HG03108 (cell line): ENCODE measurements at regions not wholly inside any gene's neighbourhood (a gene's known extent, or its start where the extent isn't known, plus 50 kb on each side); places are given as distances from the start of the nearest gene placed in this dataset.

Source experiments
- ATAC-seq: cut with Tn5 transposase; IDR thresholded peaks from one replicate; pipeline ENCODE4 v1.9.1; 2021; ENCODE audit warnings: moderate library complexity; ENCODE audit not compliant: unreplicated experiment

- no peak for ATAC-seq
Measured at GRCh38 chr12:85352016-85352415, 72.0 kb downstream of the ALX1 start.

- no peak for ATAC-seq
Measured at GRCh38 chr12:85356596-85357385, 76.8 kb downstream of the ALX1 start.

- no peak for ATAC-seq
Measured at GRCh38 chr12:85357609-85358008, 77.6 kb downstream of the ALX1 start.

- ATAC-seq = no peak
Measured at GRCh38 chr12:85358715-85359114, 78.7 kb downstream of the ALX1 start.

- ATAC-seq = no peak
Measured at GRCh38 chr12:85363382-85364190, 83.6 kb downstream of the ALX1 start.

GRCh38 chr12:85367936-85368335, 87.9 kb downstream of the ALX1 start:
- no peak for ATAC-seq

- no peak for ATAC-seq
Measured at GRCh38 chr12:85369365-85370154, 89.5 kb downstream of the ALX1 start.

GRCh38 chr12:85373045-85373444, 93.0 kb downstream of the ALX1 start:
- ATAC-seq = no peak

- no peak for ATAC-seq
Measured at GRCh38 chr12:85374981-85375380, 95.0 kb downstream of the ALX1 start.

GRCh38 chr12:85385406-85385805, 105.4 kb downstream of the ALX1 start:
- ATAC-seq = no peak

GRCh38 chr12:85390266-85390665, 110.2 kb downstream of the ALX1 start:
- no peak for ATAC-seq

GRCh38 chr12:85392508-85392907, 112.5 kb downstream of the ALX1 start:
- no peak for ATAC-seq

- no peak for ATAC-seq
Measured at GRCh38 chr12:85393606-85394005, 113.6 kb downstream of the ALX1 start.

- ATAC-seq = no peak
Measured at GRCh38 chr12:85394065-85394464, 114.0 kb downstream of the ALX1 start.

GRCh38 chr12:85394809-85395208, 114.8 kb downstream of the ALX1 start:
- no peak for ATAC-seq

- ATAC-seq = no peak
Measured at GRCh38 chr12:85405262-85405661, 125.2 kb downstream of the ALX1 start.

- no peak for ATAC-seq
Measured at GRCh38 chr12:85405781-85406522, 125.9 kb downstream of the ALX1 start.

- ATAC-seq = no peak
Measured at GRCh38 chr12:85413266-85413665, 133.2 kb downstream of the ALX1 start.

GRCh38 chr12:85422762-85423161, 142.7 kb downstream of the ALX1 start:
- no peak for ATAC-seq

GRCh38 chr12:85423947-85424346, 143.9 kb downstream of the ALX1 start:
- peak; percentile 60 for ATAC-seq
